ENCODE measurements at regions not wholly inside any gene's neighbourhood (a gene's known extent, or its start where the extent isn't known, plus 50 kb on each side); places are given as distances from the start of the nearest gene placed in this dataset.

DNA sequence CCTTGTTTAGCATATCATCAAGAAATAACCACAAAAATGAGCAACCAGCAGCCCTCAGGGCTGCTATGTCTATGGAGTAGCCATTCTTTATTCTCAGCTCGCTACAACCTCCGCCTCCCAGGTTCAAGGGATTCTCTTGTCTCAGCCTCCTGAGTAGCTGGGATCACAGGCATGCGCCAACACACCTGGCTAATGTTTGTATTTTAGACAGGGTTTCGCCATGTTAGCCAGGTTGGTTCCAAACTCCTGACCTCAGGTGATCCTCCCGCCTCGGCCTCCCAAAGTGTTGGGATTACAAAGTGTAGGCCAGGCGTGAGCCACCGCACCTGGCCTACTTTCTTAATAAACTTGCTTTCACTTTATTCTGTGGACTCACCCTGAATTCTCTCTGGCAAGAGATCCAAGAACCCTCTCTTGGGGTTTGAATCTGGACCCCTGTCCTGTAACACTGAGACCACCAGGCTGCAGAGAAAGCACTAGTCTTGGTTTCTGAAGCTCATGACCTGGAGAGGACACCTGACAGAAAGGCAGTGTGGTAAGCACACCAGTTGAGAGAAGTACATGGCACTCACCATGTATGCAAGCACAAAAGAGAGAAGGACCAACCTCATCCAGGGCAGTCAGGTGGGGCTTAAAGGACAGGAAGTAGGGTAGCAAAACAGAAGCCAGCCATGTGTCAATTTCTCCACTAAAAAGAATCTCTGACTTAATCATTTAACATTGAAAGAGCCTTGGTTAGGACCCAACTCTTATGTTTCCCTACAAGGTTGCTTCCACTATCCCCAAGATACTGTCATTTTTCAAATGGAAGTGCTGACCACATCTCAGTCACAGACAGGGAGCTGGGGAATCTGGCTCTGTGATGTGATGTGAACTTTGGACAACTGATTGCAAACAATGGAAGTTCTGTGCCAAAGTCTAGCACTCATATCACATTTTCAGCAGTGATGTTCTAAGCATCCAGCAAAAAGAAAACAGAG, 97.4 kb upstream of the DST start:
- TF ChIP-seq EZH2 (IDR thresholded peaks at IDR 0.05): no peak
- no peak for TF ChIP-seq POLR2A (IDR thresholded peaks at IDR 0.05; ENCODE audit: borderline replicate concordance, extremely low read depth, insufficient read depth, insufficient read length)
- TF ChIP-seq ZFX (IDR thresholded peaks at IDR 0.05): no peak
- no peak for TF ChIP-seq POLR2AphosphoS5 (IDR thresholded peaks at IDR 0.05; ENCODE audit: low read depth, low read length)
- TF ChIP-seq, protein P1, sequence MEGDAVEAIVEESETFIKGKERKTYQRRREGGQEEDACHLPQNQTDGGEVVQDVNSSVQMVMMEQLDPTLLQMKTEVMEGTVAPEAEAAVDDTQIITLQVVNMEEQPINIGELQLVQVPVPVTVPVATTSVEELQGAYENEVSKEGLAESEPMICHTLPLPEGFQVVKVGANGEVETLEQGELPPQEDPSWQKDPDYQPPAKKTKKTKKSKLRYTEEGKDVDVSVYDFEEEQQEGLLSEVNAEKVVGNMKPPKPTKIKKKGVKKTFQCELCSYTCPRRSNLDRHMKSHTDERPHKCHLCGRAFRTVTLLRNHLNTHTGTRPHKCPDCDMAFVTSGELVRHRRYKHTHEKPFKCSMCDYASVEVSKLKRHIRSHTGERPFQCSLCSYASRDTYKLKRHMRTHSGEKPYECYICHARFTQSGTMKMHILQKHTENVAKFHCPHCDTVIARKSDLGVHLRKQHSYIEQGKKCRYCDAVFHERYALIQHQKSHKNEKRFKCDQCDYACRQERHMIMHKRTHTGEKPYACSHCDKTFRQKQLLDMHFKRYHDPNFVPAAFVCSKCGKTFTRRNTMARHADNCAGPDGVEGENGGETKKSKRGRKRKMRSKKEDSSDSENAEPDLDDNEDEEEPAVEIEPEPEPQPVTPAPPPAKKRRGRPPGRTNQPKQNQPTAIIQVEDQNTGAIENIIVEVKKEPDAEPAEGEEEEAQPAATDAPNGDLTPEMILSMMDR (IDR thresholded peaks at IDR 0.05 in 2 of 3, conservative IDR thresholded peaks at IDR 0.05 in 1 of 3; ENCODE audit: borderline replicate concordance in 1 of 3, insufficient read depth in 1 of 3, low read depth in 2 of 3, low read length in 2 of 3): no peak
- TF ChIP-seq TCF7L2 (IDR thresholded peaks at IDR 0.05; ENCODE audit: borderline replicate concordance, extremely low read depth, insufficient read depth, insufficient read length): no peak
